WERI-Rb-1 (cell line): ENCODE measurements at regions not wholly inside any gene's neighbourhood (a gene's known extent, or its start where the extent isn't known, plus 50 kb on each side); places are given as distances from the start of the nearest gene placed in this dataset.
A peak's percentile ranks its signal among the peaks of the same experiment; 100 is the strongest.
"Not testable (repeated sequence)": the region's sequence is repeated elsewhere in the genome, so short reads cannot be mapped to it uniquely, and the experiment has no call there.

Source experiments
- DNase-seq: peaks from one replicate; pipeline ENCODE4 v3.0.0-alpha.2; 2020
- H3K27ac ChIP-seq: fragments of 250-450 bp; sonication (Bioruptor Pico); 2 replicates; pipeline ENCODE4 v1.5.1; 2020; ENCODE audit warnings: mild to moderate bottlenecking, moderate library complexity
- H3K27me3 ChIP-seq: fragments of 250-450 bp; sonication (Bioruptor Pico); 2 replicates; pipeline ENCODE4 v1.5.1; 2021; ENCODE audit warnings: mild to moderate bottlenecking, low read depth, moderate library complexity; ENCODE audit not compliant: insufficient read depth, severe bottlenecking
- H3K36me3 ChIP-seq: fragments of 250-450 bp; sonication (Bioruptor Pico); 2 replicates; pipeline ENCODE4 v1.5.1; 2020; ENCODE audit warnings: mild to moderate bottlenecking, moderate library complexity
- H3K4me3 ChIP-seq: 2 replicates; pipeline ENCODE4 v1.5.1; 2011; ENCODE audit warnings: low read depth, mild to moderate bottlenecking, control low read depth, low read length
- H3K9me3 ChIP-seq: fragments of 250-450 bp; sonication (Bioruptor Pico); 2 replicates; pipeline ENCODE4 v1.5.1; 2021; ENCODE audit warnings: mild to moderate bottlenecking, moderate library complexity; ENCODE audit not compliant: severe bottlenecking
- TF ChIP-seq, protein P1 (sequence below): IDR thresholded peaks from 2 replicates; pipeline ENCODE4 v1.5.1; 2011; ENCODE audit warnings: low read depth, mild to moderate bottlenecking, control low read depth, inconsistent platforms, low read length

DNA sequence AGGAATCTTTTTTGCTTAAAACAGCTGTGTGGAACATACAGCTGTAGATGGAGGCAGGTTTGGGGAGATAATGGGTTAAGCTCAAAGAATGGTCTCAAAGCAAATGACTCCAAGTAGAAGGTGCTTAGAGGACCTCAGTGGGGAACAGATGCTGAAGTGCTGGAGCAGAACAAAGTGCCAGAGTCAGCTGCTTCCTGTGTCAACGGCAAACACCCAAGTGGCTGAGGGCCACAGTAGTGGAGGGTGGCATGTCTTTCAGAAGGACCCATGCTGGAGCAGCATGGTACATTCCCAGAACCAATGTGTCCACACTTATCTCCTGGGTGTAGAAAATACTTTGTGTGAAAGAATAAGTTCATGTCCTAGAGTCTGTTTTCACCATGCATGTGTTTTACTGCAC is 197.5 kb downstream of the CCNG2 start:
- no peaks in the 10 kb centered on the region for H3K9me3 ChIP-seq
- TF ChIP-seq, protein P1, sequence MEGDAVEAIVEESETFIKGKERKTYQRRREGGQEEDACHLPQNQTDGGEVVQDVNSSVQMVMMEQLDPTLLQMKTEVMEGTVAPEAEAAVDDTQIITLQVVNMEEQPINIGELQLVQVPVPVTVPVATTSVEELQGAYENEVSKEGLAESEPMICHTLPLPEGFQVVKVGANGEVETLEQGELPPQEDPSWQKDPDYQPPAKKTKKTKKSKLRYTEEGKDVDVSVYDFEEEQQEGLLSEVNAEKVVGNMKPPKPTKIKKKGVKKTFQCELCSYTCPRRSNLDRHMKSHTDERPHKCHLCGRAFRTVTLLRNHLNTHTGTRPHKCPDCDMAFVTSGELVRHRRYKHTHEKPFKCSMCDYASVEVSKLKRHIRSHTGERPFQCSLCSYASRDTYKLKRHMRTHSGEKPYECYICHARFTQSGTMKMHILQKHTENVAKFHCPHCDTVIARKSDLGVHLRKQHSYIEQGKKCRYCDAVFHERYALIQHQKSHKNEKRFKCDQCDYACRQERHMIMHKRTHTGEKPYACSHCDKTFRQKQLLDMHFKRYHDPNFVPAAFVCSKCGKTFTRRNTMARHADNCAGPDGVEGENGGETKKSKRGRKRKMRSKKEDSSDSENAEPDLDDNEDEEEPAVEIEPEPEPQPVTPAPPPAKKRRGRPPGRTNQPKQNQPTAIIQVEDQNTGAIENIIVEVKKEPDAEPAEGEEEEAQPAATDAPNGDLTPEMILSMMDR = no peak
- DNase-seq = no peak
- H3K36me3 ChIP-seq = no peaks in the 10 kb centered on the region
- no peaks in the 10 kb centered on the region for H3K27me3 ChIP-seq
- H3K27ac ChIP-seq = no peak overlapping the region
- H3K4me3 ChIP-seq = no peak overlapping the region

DNA sequence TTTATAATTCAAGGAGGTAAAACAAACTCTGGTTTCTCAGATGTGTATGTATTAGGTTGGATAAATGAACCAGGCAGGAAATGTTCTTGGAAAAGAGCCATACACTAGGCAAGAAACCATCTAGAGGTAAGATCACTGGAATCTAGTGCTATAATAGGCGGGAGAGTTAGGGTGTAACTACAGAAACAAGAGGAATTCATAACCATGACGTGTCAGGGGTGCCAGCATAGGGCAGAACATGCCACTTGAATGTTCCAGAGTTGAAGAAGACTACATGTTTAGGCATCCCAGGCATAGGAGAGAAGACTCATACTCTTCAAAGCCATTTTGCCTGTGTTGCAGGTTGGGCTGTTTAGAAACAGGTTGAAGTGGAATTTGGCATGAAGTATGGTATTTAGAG is 198.7 kb downstream of the CCNG2 start:
- H3K27me3 ChIP-seq = no peaks in the 10 kb centered on the region
- no peak for DNase-seq
- no peak overlapping the region for H3K4me3 ChIP-seq
- TF ChIP-seq, protein P1 = no peak
- H3K27ac ChIP-seq = no peak overlapping the region
- no peaks in the 10 kb centered on the region for H3K9me3 ChIP-seq
- no peaks in the 10 kb centered on the region for H3K36me3 ChIP-seq

DNA sequence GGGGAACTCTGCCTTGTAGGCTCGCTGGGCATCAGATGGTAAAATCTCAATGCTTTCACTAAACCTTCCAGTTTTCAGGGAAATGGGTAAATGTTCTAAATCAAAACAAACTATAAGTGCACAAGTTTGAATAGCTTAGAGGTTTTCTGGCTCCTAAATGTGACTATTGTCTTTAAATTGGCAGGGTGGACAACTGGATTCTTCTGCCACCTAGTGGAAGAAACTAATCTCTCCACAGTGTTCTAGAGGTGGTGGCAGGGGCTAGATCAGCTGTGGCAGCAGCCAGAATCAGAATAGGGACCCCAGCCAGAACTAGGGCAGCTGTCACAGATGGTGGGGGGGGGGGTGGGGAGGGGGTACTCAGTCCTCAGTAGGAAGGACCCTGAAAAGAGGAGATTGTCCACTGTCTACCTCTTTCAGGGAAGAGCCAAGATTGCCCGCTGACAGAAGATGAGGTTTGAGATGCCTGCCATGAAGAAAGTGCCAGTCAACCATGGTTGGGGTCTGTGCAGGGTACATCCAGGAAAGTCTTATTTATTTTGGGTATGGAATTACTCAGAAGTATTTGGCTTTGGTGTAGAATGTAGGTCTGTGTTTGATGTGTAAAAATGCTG is 201.4 kb downstream of the CCNG2 start:
- TF ChIP-seq, protein P1 = peak; percentile 61
- H3K36me3 ChIP-seq = no peaks in the 10 kb centered on the region
- no peaks in the 10 kb centered on the region for H3K9me3 ChIP-seq
- no peak overlapping the region for H3K27ac ChIP-seq
- no peak for DNase-seq
- H3K4me3 ChIP-seq = no peak overlapping the region
- no peaks in the 10 kb centered on the region for H3K27me3 ChIP-seq

DNA sequence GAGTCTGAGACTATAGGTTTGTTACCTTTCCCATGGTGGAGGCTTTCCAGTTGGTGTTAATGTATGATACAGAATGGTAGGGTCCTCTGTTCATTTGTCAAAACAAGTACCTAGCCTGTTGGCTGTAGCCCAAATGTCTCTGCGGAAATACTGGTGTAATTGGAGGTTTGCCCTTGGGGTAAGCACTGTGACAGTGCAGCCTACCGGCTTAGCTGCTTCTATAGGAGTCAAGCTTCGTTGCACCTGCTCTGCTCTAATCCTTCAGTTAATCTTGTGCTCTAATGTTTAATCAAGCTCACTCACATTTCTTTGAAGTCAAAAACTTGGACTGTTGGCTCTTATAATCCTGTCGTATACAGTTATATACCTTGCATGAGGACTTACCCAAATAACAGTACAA is 203.4 kb downstream of the CCNG2 start:
- no peaks in the 10 kb centered on the region for H3K27me3 ChIP-seq
- no peaks in the 10 kb centered on the region for H3K36me3 ChIP-seq
- no peaks in the 10 kb centered on the region for H3K9me3 ChIP-seq
- no peak overlapping the region for H3K4me3 ChIP-seq
- no peak overlapping the region for H3K27ac ChIP-seq
- TF ChIP-seq, protein P1 = no peak
- DNase-seq = peak; percentile 63

DNA sequence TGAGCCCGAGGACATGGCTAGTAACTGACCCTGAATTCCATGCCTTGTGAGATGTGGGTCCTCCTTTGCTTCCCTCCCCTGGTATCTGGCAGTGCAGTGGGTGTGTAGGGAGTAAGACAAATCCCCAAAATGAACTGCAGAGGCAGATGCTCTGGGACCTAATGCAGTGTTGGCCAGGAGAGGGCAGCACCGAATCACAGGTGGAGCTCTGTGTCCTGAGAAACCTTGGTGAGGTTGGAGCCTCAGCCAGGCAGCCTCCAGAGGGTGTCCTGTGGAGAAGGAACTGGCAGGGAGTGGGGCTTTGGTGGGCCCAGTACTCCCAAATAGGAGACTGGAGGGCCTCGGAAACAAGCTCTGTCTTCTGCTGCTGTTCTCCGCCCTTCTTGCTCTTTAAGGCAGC is 209.9 kb downstream of the CCNG2 start:
- not testable (repeated sequence) for H3K4me3 ChIP-seq, H3K9me3 ChIP-seq, H3K36me3 ChIP-seq, DNase-seq, H3K27me3 ChIP-seq, H3K27ac ChIP-seq

DNA sequence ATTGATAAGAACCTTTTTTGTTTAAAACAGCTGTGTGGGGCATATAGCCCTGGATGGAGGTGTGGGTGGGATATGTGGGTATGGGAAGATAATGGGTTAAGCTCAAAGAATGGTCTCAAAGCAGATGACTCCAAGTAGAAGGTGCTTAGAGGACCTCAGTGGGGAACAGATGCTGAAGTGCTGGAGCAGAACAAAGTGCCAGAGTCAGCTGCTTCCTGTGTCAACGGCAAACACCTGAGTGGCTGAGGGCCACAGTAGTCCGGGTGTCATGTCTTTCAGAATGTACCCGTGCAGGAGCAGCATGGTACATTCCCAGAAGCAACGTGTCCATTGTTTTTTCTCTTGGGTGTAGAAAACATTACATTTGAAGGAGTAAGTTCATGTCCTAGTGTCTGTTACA is 210.6 kb downstream of the CCNG2 start:
- H3K9me3 ChIP-seq = no peaks in the 10 kb centered on the region
- TF ChIP-seq, protein P1 = no peak

More for the DNA sequence above, 210.6 kb downstream of the CCNG2 start:
- Histone ChIP-seq H3K4me3 (no peak overlapping the region), H3K27ac (no peak overlapping the region), H3K36me3 (no peaks in the 10 kb centered on the region), H3K27me3 (peaks cover 7% of the 10 kb centered on the region)
- no peak for DNase-seq
